IMR-90 (cell line): ENCODE measurements at regions not wholly inside any gene's neighbourhood (a gene's known extent, or its start where the extent isn't known, plus 50 kb on each side); places are given as distances from the start of the nearest gene placed in this dataset.

ENCODE experiments used
- ATAC-seq: fragments of 200-7000 bp; cut with Tn5 transposase; 2 replicates; pipeline ENCODE4 v1.9.1; 2020; ENCODE audit warnings: low read depth, mild to moderate bottlenecking, moderate library complexity
- BruUV-seq: library from RNA; stranded (reverse); fragments of 400-500 nt; replicated peaks from 2 replicates; lab custom pipeline; 2021; lab: Mats Ljungman, UMichigan
- CTCF ChIA-PET: fragments of 300-600 bp; formaldehyde crosslinking; extraction: SDS; loops from one replicate; lab custom pipeline; 2021; ENCODE audit warnings: antibody characterized with exemption; lab: Yijun Ruan, JAX
- POLR2A ChIA-PET: fragments of 300-600 bp; sonication (Branson Sonifier 250); formaldehyde crosslinking; loops from one replicate; lab custom pipeline; 2022; ENCODE audit warnings: antibody characterized with exemption; ENCODE audit not compliant: unreplicated experiment; lab: Charles Lee
- DNase-seq: peaks from one replicate; pipeline ENCODE4 v3.0.0; 2013
- H2AFZ ChIP-seq: replicated peaks from 2 replicates; pipeline ENCODE3; 2013; ENCODE audit warnings: low read length, mild to moderate bottlenecking; ENCODE audit not compliant: poor library complexity
- H2AK5ac ChIP-seq: 2 replicates; pipeline ENCODE4 v1.6.1; 2013; ENCODE audit warnings: low read depth, low read length, inconsistent platforms
- H2AK9ac ChIP-seq: replicated peaks from 2 replicates; pipeline ENCODE3; 2013; ENCODE audit warnings: mild to moderate bottlenecking, low read depth, low read length, moderate library complexity; ENCODE audit not compliant: poor library complexity
- H2BK120ac ChIP-seq: 2 replicates; pipeline ENCODE4 v1.6.1; 2013; ENCODE audit warnings: low read depth, low read length, inconsistent platforms
- H2BK15ac ChIP-seq: 3 replicates; pipeline ENCODE4 v1.6.1; 2013; ENCODE audit warnings: low read depth, low read length, inconsistent platforms
- H2BK20ac ChIP-seq: 2 replicates; pipeline ENCODE4 v1.6.1; 2013; ENCODE audit warnings: low read depth, mild to moderate bottlenecking, inconsistent platforms, low read length, moderate library complexity
- H2BK5ac ChIP-seq: 2 replicates; pipeline ENCODE4 v1.6.1; 2013; ENCODE audit warnings: mild to moderate bottlenecking, low read depth, low read length, inconsistent platforms; ENCODE audit not compliant: poor library complexity, severe bottlenecking
- H3K14ac ChIP-seq: replicated peaks from 2 replicates; pipeline ENCODE4 v1.6.1; 2013; ENCODE audit warnings: low read depth, low read length, inconsistent platforms
- H3K18ac ChIP-seq: 2 replicates; pipeline ENCODE4 v1.6.1; 2013; ENCODE audit warnings: low read depth, low read length, control low read depth
- H3K23ac ChIP-seq: 2 replicates; pipeline ENCODE4 v1.6.1; 2013; ENCODE audit warnings: low read depth, low read length, inconsistent platforms
- H3K27ac ChIP-seq: 2 replicates; pipeline ENCODE4 v1.5.1; 2013; ENCODE audit warnings: mild to moderate bottlenecking, control low read depth, low read length; ENCODE audit not compliant: insufficient read depth
- H3K27me3 ChIP-seq: 2 replicates; pipeline ENCODE4 v1.6.1; 2013; ENCODE audit warnings: low read length; ENCODE audit not compliant: control insufficient read depth, insufficient read depth
- H3K36me3 ChIP-seq: 2 replicates; pipeline ENCODE4 v1.6.1; 2013; ENCODE audit warnings: low read length, mixed read lengths; ENCODE audit not compliant: control insufficient read depth, insufficient read depth
- H3K4ac ChIP-seq: 2 replicates; pipeline ENCODE4 v1.6.1; 2013; ENCODE audit warnings: low read depth, low read length, inconsistent platforms
- H3K4me1 ChIP-seq: 2 replicates; pipeline ENCODE4 v1.6.1; 2013; ENCODE audit warnings: low read length, mixed read lengths; ENCODE audit not compliant: control insufficient read depth, insufficient read depth
- H3K4me2 ChIP-seq: 2 replicates; pipeline ENCODE4 v1.6.1; 2013; ENCODE audit warnings: low read depth, mild to moderate bottlenecking, control low read depth, low read length, moderate library complexity
- H3K4me3 ChIP-seq: 2 replicates; pipeline ENCODE4 v1.5.1; 2013; ENCODE audit warnings: low read depth, mild to moderate bottlenecking, control low read depth, low read length, moderate library complexity; ENCODE audit not compliant: insufficient read depth
- H3K56ac ChIP-seq: 2 replicates; pipeline ENCODE4 v1.6.1; 2013; ENCODE audit warnings: low read length, inconsistent platforms; ENCODE audit not compliant: insufficient read depth; ENCODE audit errors: extremely low read depth
- H3K79me1 ChIP-seq, 2 experiments: 2 replicates each; pipeline ENCODE4 v1.6.1; 2013; ENCODE audit warnings: low read length in 2 of 2, inconsistent platforms in 1 of 2, low read depth in 1 of 2
- H3K9ac ChIP-seq: 2 replicates; pipeline ENCODE4 v1.6.1; 2013; ENCODE audit warnings: low read depth, low read length, control low read depth
- H3K9me1 ChIP-seq: 2 replicates; pipeline ENCODE4 v1.6.1; 2013; ENCODE audit warnings: low read length, inconsistent platforms; ENCODE audit not compliant: insufficient read depth
- H3K9me3 ChIP-seq: 2 replicates; pipeline ENCODE4 v1.6.1; 2013; ENCODE audit warnings: low read length; ENCODE audit not compliant: control insufficient read depth, insufficient read depth
- H4K20me1 ChIP-seq: 2 replicates; pipeline ENCODE4 v1.6.1; 2013; ENCODE audit warnings: low read length, inconsistent platforms; ENCODE audit not compliant: insufficient read depth
- H4K5ac ChIP-seq: 2 replicates; pipeline ENCODE4 v1.6.1; 2013; ENCODE audit warnings: mild to moderate bottlenecking, low read depth, low read length, control low read depth
- H4K8ac ChIP-seq, 2 experiments: 2 replicates each; pipeline ENCODE4 v1.6.1; 2013; ENCODE audit warnings: low read depth in 2 of 2, low read length in 2 of 2, control low read depth in 1 of 2, inconsistent platforms in 1 of 2
- H4K91ac ChIP-seq: 2 replicates; pipeline ENCODE4 v1.6.1; 2013; ENCODE audit warnings: low read depth, low read length, inconsistent platforms; ENCODE audit not compliant: insufficient read depth
- MAZ ChIP-seq: IDR thresholded peaks from 2 replicates; pipeline ENCODE4 v1.6.1; 2012; ENCODE audit warnings: low read depth, mild to moderate bottlenecking, low read length, improper control_type of control experiment, moderate library complexity, borderline replicate concordance
- MXI1 ChIP-seq: IDR thresholded peaks from 2 replicates; pipeline ENCODE4 v1.6.1; 2012; ENCODE audit warnings: low read depth, mild to moderate bottlenecking, low read length, moderate library complexity, borderline replicate concordance
- NFE2L2 ChIP-seq: fragments of 150-350 bp; IDR thresholded peaks from 2 replicates; pipeline ENCODE4 v1.6.1; 2016; ENCODE audit warnings: low read depth, mild to moderate bottlenecking, low read length
- POLR2A ChIP-seq: IDR thresholded peaks from 2 replicates; pipeline ENCODE4 v1.6.1; 2012; ENCODE audit warnings: mild to moderate bottlenecking, low read depth, low read length
- RAD21 ChIP-seq: IDR thresholded peaks from 2 replicates; pipeline ENCODE4 v1.6.1; 2012; ENCODE audit warnings: low read length, improper control_type of control experiment
- SMC3 ChIP-seq: fragments of 150-350 bp; IDR thresholded peaks from 2 replicates; pipeline ENCODE4 v1.6.1; 2016; ENCODE audit warnings: low read depth, mild to moderate bottlenecking, antibody characterized with exemption, low read length, moderate library complexity
- WGBS, 2 experiments: methylation state at CpG; one replicate each; pipeline versions ENCODE4 v1.1.5 to v1.1.7; 2013; ENCODE audit warnings: missing lambda C conversion rate in 2 of 2; ENCODE audit not compliant: insufficient read length in 1 of 2; ENCODE audit errors: extremely low coverage in 2 of 2; 5-methylcytosine and 5-hydroxymethylcytosine counted together
- dilution Hi-C: fragments of 300-500 bp; cut with HindIII; formaldehyde crosslinking; loops from one replicate; pipeline ENCODE4 v1.14.3; 2018; ENCODE audit warnings: low sequenced_read_pairs; ENCODE audit not compliant: unreplicated experiment
- in situ Hi-C: fragments of 300-500 bp; cut with MboI; formaldehyde crosslinking; loops from 3 replicates; pipeline ENCODE4 v1.14.3; 2019; ENCODE audit warnings: low sequenced_read_pairs, inconsistent platforms, mixed read lengths
- intact Hi-C: fragments of 100-400 bp; cut with micrococcal nuclease; formaldehyde crosslinking; loops from 2 replicates; pipeline ENCODE4 v1.10.0; 2022
- TF ChIP-seq, protein P1 (sequence below): conservative IDR thresholded peaks from 2 replicates; pipeline ENCODE4 v1.5.1; 2012; ENCODE audit warnings: mild to moderate bottlenecking, low read depth, low read length, improper control_type of control experiment
- TF ChIP-seq, protein P2 (sequence below): fragments of 150-350 bp; IDR thresholded peaks from 2 replicates; pipeline ENCODE4 v1.6.1; 2016; ENCODE audit warnings: low read depth, mild to moderate bottlenecking, low read length, moderate library complexity, borderline replicate concordance

DNA sequence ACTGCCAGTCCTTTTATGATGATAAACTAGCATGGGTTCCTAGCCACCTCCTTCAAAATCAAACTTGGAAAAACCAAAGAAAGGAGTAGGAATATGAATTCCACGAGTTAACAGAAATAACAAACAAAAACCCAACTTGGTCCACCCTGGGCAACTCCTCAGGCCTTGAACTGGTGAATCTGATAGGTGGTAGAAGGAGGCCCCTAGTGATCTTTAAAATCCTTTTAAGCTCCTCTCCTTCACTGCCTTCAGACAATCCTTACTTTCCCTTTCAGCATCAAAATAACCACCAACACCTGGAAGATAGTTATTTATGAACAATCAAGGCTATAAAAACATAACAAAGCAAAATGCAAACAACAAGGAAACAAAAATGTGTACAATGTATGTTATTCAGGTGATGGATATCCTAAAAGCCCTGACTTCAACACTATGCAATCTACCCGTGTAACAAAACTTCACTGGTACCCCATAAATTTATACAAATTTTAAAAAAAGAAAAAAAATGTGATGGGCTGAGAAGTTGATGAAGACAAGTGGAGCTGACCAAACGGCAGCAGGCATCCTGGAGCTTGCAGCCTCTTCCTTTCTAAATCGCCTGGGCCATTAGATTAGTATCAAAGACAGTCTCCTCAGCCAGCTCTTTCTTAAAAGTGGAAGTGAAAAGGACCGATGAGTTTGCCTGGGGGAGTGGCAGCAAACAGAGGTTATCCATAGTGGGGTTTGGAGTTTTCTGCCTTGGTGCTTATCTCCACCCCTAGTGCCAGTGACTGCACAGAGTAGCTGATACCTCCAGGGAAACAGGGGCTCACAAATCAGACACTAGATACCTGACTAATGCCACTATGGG lies 179.6 kb downstream of the TMA16 start:
- no peaks in the 10 kb centered on the region for H3K36me3 ChIP-seq
- no peak overlapping the region for H2BK15ac ChIP-seq
- ChIA-PET POLR2A (no interaction called here), CTCF (interaction anchor here (0.6 kb wide), 1 partner anchor 118 kb away, joined by 3 read pairs; no protein-coding TSS in a partner anchor)
- H4K8ac ChIP-seq, result no peak overlapping the region
- no peaks in the 10 kb centered on the region for H3K9me1 ChIP-seq
- no peak overlapping the region for H3K4me3 ChIP-seq
- ATAC-seq, result no peak
- no peaks in the 10 kb centered on the region for H3K27me3 ChIP-seq
- no peak overlapping the region for H3K4ac ChIP-seq
- TF ChIP-seq MXI1 (no peak), NFE2L2 (no peak), MAZ (no peak), SMC3 (no peak), POLR2A (no peak), RAD21 (no peak)
- TF ChIP-seq, protein P1, sequence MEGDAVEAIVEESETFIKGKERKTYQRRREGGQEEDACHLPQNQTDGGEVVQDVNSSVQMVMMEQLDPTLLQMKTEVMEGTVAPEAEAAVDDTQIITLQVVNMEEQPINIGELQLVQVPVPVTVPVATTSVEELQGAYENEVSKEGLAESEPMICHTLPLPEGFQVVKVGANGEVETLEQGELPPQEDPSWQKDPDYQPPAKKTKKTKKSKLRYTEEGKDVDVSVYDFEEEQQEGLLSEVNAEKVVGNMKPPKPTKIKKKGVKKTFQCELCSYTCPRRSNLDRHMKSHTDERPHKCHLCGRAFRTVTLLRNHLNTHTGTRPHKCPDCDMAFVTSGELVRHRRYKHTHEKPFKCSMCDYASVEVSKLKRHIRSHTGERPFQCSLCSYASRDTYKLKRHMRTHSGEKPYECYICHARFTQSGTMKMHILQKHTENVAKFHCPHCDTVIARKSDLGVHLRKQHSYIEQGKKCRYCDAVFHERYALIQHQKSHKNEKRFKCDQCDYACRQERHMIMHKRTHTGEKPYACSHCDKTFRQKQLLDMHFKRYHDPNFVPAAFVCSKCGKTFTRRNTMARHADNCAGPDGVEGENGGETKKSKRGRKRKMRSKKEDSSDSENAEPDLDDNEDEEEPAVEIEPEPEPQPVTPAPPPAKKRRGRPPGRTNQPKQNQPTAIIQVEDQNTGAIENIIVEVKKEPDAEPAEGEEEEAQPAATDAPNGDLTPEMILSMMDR, result no peak
- TF ChIP-seq, protein P2, sequence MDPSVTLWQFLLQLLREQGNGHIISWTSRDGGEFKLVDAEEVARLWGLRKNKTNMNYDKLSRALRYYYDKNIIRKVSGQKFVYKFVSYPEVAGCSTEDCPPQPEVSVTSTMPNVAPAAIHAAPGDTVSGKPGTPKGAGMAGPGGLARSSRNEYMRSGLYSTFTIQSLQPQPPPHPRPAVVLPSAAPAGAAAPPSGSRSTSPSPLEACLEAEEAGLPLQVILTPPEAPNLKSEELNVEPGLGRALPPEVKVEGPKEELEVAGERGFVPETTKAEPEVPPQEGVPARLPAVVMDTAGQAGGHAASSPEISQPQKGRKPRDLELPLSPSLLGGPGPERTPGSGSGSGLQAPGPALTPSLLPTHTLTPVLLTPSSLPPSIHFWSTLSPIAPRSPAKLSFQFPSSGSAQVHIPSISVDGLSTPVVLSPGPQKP, result no peak
- no peak overlapping the region for H3K4me2 ChIP-seq
- no CpG with 5 or more reads among the region's 5 CpGs for WGBS, 2 experiments
- intact Hi-C loops, result no loop called here
- in situ Hi-C loops, result no loop called here
- H3K18ac ChIP-seq, result no peak overlapping the region
- dilution Hi-C loops, result no loop called here
- H3K9me3 ChIP-seq, result no peaks in the 10 kb centered on the region
- H3K23ac ChIP-seq, result no peak overlapping the region
- H3K9ac ChIP-seq, result no peak overlapping the region
- no peak overlapping the region for H3K56ac ChIP-seq
- no TSS peak for BruUV-seq
- no peak overlapping the region for H2BK120ac ChIP-seq
- H2AFZ ChIP-seq, result peak overlapping the region; percentile 27
- no peak overlapping the region for H4K91ac ChIP-seq
- H3K27ac ChIP-seq, result no peak overlapping the region
- no peak overlapping the region for H3K14ac ChIP-seq
- H4K5ac ChIP-seq, result no peak overlapping the region
- no peaks in the 10 kb centered on the region for H3K79me1 ChIP-seq
- H2AK5ac ChIP-seq, result no peak overlapping the region
- H4K20me1 ChIP-seq, result no peaks in the 10 kb centered on the region
- H3K4me1 ChIP-seq, result no peaks in the 10 kb centered on the region
- no peak overlapping the region for H2AK9ac ChIP-seq
- H2BK5ac ChIP-seq, result no peak overlapping the region
- H2BK20ac ChIP-seq, result no peak overlapping the region
- no peak for DNase-seq
